NCI-H526 (cell line): ENCODE measurements at regions not wholly inside any gene's neighbourhood (a gene's known extent, or its start where the extent isn't known, plus 50 kb on each side); places are given as distances from the start of the nearest gene placed in this dataset.

Source experiments
- DNase-seq, 2 experiments: peaks; one replicate each; lab custom pipeline; 2025; lab: John Stamatoyannopoulos, UW

DNA sequence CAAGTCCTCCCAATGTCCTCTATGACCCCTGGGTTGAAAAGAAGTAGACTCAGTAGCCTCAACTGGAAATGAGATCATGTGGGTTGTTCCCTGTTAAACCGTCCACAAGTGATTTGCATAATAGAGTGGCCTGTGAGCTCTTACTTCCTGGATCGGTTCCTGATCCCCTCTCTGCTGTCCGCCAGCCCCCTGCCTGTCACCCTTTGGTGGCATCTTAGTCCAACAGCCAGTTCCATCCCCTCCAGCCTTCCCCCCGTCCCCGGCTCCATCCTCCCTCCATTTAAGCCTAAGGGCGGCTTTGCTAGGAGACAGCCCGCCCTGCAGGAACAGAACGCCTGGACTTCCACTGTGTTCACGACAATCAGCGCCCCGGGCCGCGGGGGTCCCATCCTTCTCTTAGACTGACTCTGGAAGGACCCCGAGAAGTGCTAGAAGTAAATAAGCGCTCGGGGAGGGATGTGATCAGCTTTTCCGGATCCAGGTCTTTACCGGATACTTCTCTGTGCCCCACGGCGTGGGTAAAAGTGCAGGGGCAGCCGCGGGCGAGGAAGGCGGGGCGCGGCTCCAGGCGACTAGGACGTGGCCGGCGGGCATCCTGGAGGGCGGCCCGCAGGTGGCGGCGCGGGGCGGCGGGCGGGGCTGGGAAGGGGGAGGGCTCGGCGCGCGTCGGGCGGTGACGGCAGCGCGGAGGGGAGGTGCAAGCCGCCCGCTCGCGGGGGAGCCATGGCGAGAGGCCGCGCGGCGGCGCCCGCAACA lies 51.2 kb upstream of the ULK4 start:
- peak; percentile 87 to 91 for DNase-seq

DNA sequence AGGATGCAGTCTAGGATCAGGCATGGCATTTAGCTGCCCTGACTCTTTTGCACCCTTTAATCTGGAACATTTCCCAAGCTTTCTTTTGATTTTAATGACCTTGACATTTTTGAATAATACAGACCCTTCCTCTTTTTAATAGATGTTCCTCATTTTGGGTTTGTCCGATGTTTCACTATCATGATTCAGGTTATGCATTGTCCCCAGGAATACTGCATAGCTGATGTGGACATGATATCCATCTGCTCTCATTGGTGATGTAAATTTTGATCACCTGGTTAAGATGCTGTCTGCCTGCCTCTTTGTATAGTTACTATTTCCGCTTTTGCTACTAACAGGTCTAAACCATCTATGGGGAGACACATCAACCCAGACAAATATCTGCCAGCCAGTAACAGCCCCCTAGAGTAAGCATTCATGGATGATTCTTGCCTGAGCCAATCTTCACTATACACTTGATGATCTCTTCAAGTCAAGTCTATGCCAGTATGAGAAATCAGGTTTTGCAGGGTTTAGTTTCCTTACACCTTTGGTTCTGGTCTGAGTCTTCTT lies 50.6 kb upstream of the ULK4 start:
- DNase-seq, result peak; percentile 74 to 91
